Brain microvascular endothelial cell (primary cell): ENCODE measurements at regions not wholly inside any gene's neighbourhood (a gene's known extent, or its start where the extent isn't known, plus 50 kb on each side); places are given as distances from the start of the nearest gene placed in this dataset.

ENCODE experiments used
- DNase-seq: peaks from one replicate; pipeline ENCODE4 v3.0.0-alpha.2; 2020
- H3K27ac ChIP-seq: fragments of 250-450 bp; sonication (Bioruptor Pico); 2 replicates; pipeline ENCODE4 v1.5.1; 2020; ENCODE audit warnings: mild to moderate bottlenecking, moderate library complexity
- H3K27me3 ChIP-seq: fragments of 250-450 bp; sonication (Bioruptor Pico); replicated peaks from 2 replicates; pipeline ENCODE4 v1.5.1; 2020; ENCODE audit warnings: mild to moderate bottlenecking
- H3K36me3 ChIP-seq: fragments of 250-450 bp; sonication (Bioruptor Pico); replicated peaks from 2 replicates; pipeline ENCODE4 v1.5.1; 2020; ENCODE audit warnings: mild to moderate bottlenecking
- H3K4me3 ChIP-seq: 2 replicates; pipeline ENCODE4 v1.5.1; 2011; ENCODE audit warnings: low read depth, mild to moderate bottlenecking, control low read depth, low read length, moderate library complexity
- in situ Hi-C: cut with HindIII; loops from 2 replicates; pipeline ENCODE4 v1.10.0; 2017; ENCODE audit warnings: low sequenced_read_pairs, low pct_ligation_motif_present
- TF ChIP-seq, protein P1 (sequence below): IDR thresholded peaks from 2 replicates; pipeline ENCODE4 v1.5.1; 2011; ENCODE audit warnings: low read depth, mild to moderate bottlenecking, moderate library complexity, low read length, control low read depth, inconsistent platforms; ENCODE audit errors: missing control alignments

DNA sequence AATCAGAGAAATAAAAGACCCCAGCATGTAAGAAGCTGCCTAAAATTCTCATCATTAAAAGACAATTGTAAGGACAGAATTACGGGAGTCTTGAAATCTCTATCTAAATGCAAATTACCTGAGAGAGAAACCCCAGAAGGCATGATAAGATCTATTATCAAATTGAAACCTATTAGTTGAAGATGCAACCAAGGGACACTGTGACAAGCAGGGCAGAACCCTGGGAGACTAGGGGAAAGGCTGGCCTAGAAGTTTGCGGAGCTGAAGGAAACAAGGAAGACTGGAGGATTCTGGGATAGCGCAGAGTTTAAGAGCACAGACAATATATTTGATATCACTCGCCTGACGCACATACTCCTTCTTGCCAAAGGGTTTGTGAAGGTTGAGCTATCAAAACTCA is 319.5 kb upstream of the CHAC2 start:
- H3K27me3 ChIP-seq, result no peaks in the 10 kb centered on the region
- TF ChIP-seq, protein P1, sequence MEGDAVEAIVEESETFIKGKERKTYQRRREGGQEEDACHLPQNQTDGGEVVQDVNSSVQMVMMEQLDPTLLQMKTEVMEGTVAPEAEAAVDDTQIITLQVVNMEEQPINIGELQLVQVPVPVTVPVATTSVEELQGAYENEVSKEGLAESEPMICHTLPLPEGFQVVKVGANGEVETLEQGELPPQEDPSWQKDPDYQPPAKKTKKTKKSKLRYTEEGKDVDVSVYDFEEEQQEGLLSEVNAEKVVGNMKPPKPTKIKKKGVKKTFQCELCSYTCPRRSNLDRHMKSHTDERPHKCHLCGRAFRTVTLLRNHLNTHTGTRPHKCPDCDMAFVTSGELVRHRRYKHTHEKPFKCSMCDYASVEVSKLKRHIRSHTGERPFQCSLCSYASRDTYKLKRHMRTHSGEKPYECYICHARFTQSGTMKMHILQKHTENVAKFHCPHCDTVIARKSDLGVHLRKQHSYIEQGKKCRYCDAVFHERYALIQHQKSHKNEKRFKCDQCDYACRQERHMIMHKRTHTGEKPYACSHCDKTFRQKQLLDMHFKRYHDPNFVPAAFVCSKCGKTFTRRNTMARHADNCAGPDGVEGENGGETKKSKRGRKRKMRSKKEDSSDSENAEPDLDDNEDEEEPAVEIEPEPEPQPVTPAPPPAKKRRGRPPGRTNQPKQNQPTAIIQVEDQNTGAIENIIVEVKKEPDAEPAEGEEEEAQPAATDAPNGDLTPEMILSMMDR, result no peak
- no peak for DNase-seq
- H3K27ac ChIP-seq, result no peak overlapping the region
- in situ Hi-C loops, result no loop called here
- H3K36me3 ChIP-seq, result no peaks in the 10 kb centered on the region
- H3K4me3 ChIP-seq, result no peak overlapping the region

DNA sequence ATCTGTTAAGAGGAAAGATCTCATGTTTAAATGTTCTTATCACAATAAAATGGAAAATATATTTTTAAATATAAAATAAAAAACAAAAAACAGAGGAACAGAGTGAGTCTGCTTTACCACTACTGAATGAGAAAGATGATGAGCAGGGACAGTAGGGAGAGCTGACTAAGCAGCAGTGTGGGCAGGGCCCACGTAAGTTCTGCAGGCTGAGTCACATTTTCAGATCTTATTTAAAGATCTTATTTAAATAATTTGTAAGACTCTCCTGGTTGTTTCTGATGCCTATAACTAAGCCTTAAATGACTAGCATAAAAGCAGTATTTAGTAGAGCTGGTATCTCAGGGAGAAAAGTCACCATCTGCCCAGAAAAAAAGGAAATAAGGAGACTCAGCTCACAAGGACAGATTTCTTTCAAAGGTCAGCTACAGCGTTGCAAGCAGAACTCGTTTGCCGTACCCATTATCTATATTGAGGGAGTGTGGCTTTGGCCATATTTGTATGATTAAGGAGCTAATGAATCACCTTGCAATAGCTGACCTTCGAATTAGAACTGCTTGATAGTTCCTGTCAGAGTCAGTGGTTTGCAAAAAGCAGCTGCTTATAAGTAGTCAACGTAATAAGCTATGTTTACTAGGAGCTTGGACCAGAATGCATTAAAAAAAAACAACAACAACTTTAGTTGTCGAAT is 322.1 kb upstream of the CHAC2 start:
- in situ Hi-C loops, result no loop called here
- peak; percentile 54 for DNase-seq

DNA sequence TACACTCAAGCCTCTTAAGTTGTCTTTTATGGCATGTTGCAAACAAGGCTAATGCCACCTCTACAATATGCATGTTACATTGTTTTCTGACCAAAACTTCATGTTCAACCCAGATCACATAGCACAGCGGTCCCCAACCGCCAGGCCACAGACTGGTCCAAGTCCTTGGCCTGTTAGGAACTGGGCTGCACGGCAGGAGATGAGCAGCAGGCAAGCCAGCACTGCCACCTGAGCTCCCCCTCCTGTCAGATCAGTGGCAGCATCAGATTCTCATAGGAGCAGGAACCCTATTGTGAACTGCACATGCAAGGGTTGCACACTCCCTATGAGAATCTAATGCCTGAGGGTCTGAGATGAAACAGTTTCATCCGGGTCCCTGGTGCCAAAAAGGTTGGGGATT is 324.8 kb upstream of the CHAC2 start:
- Histone ChIP-seq H3K27me3 (no peaks in the 10 kb centered on the region), H3K36me3 (no peaks in the 10 kb centered on the region), H3K4me3 (no peak overlapping the region), H3K27ac (no peak overlapping the region)
- DNase-seq, result no peak
- in situ Hi-C loops, result no loop called here
- TF ChIP-seq, protein P1, result peak; percentile 44

More for the DNA sequence above, 322.1 kb upstream of the CHAC2 start:
- H3K27me3 ChIP-seq, result no peaks in the 10 kb centered on the region
- no peak overlapping the region for H3K27ac ChIP-seq
- no peaks in the 10 kb centered on the region for H3K36me3 ChIP-seq
- H3K4me3 ChIP-seq, result no peak overlapping the region
- TF ChIP-seq, protein P1, result no peak

DNA sequence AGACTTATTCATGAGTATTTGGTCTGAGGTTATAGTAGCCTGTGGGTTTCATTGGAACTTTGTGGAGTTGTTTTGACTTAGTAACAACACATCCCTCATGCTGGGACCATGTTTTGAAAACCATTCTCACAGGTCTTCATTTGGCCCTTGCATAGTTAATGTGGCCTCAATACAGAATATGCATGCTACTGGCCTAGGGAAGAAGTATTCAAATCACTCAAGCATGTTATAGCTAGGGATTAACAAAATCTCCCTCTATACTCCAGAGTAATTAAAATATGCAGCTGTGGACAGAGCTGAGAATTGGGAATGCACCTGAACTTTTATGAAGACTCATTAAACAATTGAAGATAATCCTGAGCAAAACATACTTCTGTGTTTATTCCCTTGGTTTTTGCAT is 325.5 kb upstream of the CHAC2 start:
- DNase-seq, result no peak
- H3K4me3 ChIP-seq, result no peak overlapping the region
- H3K27me3 ChIP-seq, result no peaks in the 10 kb centered on the region
- TF ChIP-seq, protein P1, result no peak
- no peaks in the 10 kb centered on the region for H3K36me3 ChIP-seq
- H3K27ac ChIP-seq, result no peak overlapping the region
- in situ Hi-C loops, result no loop called here

DNA sequence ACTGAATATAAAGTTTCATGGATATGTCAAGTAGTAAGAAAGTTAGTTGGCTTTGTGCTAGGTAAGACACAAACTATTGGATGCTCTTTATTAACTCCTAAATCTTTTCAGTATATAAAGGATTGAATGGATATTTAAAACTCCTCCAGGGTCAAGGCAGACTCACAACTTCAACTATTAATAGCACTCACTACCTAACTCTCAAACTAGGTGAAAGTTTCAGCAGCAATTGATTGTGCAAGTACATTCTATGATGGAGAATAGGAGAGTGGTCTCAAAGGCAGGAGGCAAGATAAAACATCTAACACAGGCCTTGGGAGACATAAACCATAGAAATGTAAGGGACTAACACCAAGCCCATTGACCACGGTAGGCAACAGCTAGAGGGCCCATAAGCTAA is 328.9 kb upstream of the CHAC2 start:
- TF ChIP-seq, protein P1, result no peak
- Histone ChIP-seq H3K4me3 (no peak overlapping the region), H3K36me3 (no peaks in the 10 kb centered on the region), H3K27me3 (no peaks in the 10 kb centered on the region), H3K27ac (no peak overlapping the region)
- DNase-seq, result no peak
- in situ Hi-C loops, result no loop called here

DNA sequence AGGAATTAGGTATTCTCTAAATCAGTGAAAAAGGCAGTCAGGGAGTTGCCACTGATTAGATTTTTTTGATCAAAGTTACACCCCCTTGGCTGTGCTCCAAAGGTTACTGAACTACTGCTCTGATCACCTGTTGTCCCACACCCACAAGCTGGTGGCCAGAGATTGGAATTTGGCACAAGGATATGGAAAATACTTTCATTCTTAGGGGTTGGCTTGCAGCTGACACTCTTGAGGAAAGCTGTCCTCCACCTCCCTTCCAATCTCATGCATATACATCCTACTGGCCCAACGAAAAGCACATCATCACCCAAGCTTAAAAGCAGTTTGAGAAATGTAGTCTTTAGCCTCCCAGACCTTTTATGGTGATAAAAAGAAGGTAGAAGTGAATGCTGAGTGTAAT is 329.5 kb upstream of the CHAC2 start:
- Histone ChIP-seq H3K27me3 (no peaks in the 10 kb centered on the region), H3K27ac (no peak overlapping the region), H3K4me3 (no peak overlapping the region), H3K36me3 (no peaks in the 10 kb centered on the region)
- in situ Hi-C loops, result no loop called here
- DNase-seq, result no peak
- TF ChIP-seq, protein P1, result no peak
